ENCODE measurements at regions not wholly inside any gene's neighbourhood (a gene's known extent, or its start where the extent isn't known, plus 50 kb on each side); places are given as distances from the start of the nearest gene placed in this dataset.

DNA sequence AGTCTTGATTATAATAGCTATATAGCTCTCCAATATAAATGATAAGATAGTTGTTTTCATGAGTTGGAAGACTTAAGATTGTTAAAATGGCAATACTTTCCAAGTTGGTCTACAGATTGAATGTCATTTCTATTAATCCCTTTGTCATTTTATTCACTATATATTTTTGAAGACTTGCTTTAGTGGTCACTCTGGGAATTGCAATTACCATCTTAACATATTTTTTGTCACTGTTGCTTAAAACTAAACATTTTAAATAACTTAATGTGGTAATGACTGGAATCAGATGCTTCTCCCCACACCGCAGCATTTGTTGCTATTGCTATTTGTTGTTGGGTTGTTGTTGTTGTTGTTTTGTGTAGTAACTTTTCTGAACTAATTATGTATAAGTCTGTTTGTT, 1592.9 kb downstream of the MRPL39 start:
- Histone ChIP-seq H4K8ac (ENCODE audit: low read depth, low read length) (no peak overlapping the region), H3K79me2 (ENCODE audit: control insufficient read depth, insufficient read depth, low read length, poor library complexity) (no peaks in the 10 kb centered on the region), H3K4me3 (ENCODE audit: low read depth, low read length) (no peak overlapping the region), H3K9me3 (ENCODE audit: insufficient read depth, low read depth, low read length) (peaks cover 4% of the 10 kb centered on the region), H3K27me3 (ENCODE audit: insufficient read depth, low read length) (no peaks in the 10 kb centered on the region), H3K4me1 (ENCODE audit: control insufficient read depth in 1 of 2, insufficient read depth in 2 of 2, low read length in 2 of 2) (no peaks in the 10 kb centered on the region), H3K4me2 (ENCODE audit: low read length) (no peak overlapping the region), H3K9ac (ENCODE audit: low read length) (no peak overlapping the region), H3K14ac (ENCODE audit: low read length) (no peak overlapping the region), H2BK5ac (ENCODE audit: low read depth, low read length, poor library complexity) (no peak overlapping the region), H3K4ac (ENCODE audit: low read depth, low read length) (no peak overlapping the region), H2AK5ac (ENCODE audit: low read length) (no peak overlapping the region), H2BK120ac (ENCODE audit: insufficient read depth, low read length, poor library complexity) (no peak overlapping the region), H4K91ac (ENCODE audit: low read depth, low read length) (no peak overlapping the region), H2BK12ac (ENCODE audit: low read length) (no peak overlapping the region), H3K36me3 (ENCODE audit: control insufficient read depth in 1 of 2, insufficient read depth in 2 of 2, low read length in 2 of 2) (no peaks in the 10 kb centered on the region), H3K18ac (ENCODE audit: low read length) (no peak overlapping the region), H2AFZ (ENCODE audit: insufficient read depth, low read length, poor library complexity) (no peak overlapping the region), H4K12ac (ENCODE audit: low read depth, low read length) (no peak overlapping the region), H3K79me1 (ENCODE audit: low read length) (no peaks in the 10 kb centered on the region), H3K27ac (ENCODE audit: low read depth, low read length) (no peak overlapping the region), H3K23ac (ENCODE audit: low read length) (no peak overlapping the region)
- no peak for DNase-seq
- WGBS (ENCODE audit: extremely low coverage, insufficient coverage, insufficient read length): no CpG with 5 or more reads among the region's 1 CpG

DNA sequence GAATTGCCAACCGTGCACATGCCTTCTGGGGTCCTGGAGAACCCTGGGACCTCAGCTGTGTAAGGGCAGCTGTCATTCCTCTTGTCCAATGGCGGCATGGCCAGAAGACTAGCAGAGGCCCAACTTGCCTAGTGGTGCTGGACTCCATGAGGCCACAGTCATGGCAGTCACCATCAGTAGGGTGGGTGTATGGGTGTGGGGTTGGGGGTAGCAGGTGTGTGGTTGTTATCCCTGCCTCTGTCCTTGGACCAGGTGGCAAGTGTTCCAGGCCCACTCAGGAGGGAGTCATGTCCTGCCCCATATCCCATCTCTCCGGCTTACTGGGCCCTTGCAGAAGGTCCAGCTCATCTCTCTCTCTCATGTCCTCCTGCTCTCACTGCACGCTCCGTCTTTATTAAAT, 1596.2 kb downstream of the MRPL39 start:
- H2AFZ ChIP-seq (ENCODE audit: insufficient read depth, low read length, poor library complexity): no peak overlapping the region
- no peak overlapping the region for H3K23ac ChIP-seq (ENCODE audit: low read length)
- no peak overlapping the region for H3K18ac ChIP-seq (ENCODE audit: low read length)
- no peaks in the 10 kb centered on the region for H3K27me3 ChIP-seq (ENCODE audit: insufficient read depth, low read length)
- no peak overlapping the region for H2BK120ac ChIP-seq (ENCODE audit: insufficient read depth, low read length, poor library complexity)
- peak overlapping the region; percentile 79 for H3K9ac ChIP-seq (ENCODE audit: low read length)
- H3K4me1 ChIP-seq (ENCODE audit: control insufficient read depth in 1 of 2, insufficient read depth in 2 of 2, low read length in 2 of 2): no peaks in the 10 kb centered on the region
- H3K27ac ChIP-seq (ENCODE audit: low read depth, low read length): no peak overlapping the region
- H3K36me3 ChIP-seq (ENCODE audit: control insufficient read depth in 1 of 2, insufficient read depth in 2 of 2, low read length in 2 of 2): no peaks in the 10 kb centered on the region
- no peak overlapping the region for H3K4me3 ChIP-seq (ENCODE audit: low read depth, low read length)
- peaks cover 4% of the 10 kb centered on the region for H3K9me3 ChIP-seq (ENCODE audit: insufficient read depth, low read depth, low read length)
- H2BK5ac ChIP-seq (ENCODE audit: low read depth, low read length, poor library complexity): no peak overlapping the region
- no peak overlapping the region for H4K12ac ChIP-seq (ENCODE audit: low read depth, low read length)
- no peaks in the 10 kb centered on the region for H3K79me2 ChIP-seq (ENCODE audit: control insufficient read depth, insufficient read depth, low read length, poor library complexity)
- no peak overlapping the region for H2AK5ac ChIP-seq (ENCODE audit: low read length)
- no peak overlapping the region for H4K8ac ChIP-seq (ENCODE audit: low read depth, low read length)
- no peak overlapping the region for H2BK12ac ChIP-seq (ENCODE audit: low read length)
- H3K4me2 ChIP-seq (ENCODE audit: low read length): no peak overlapping the region
- H4K91ac ChIP-seq (ENCODE audit: low read depth, low read length): no peak overlapping the region
- no peaks in the 10 kb centered on the region for H3K79me1 ChIP-seq (ENCODE audit: low read length)
- H3K4ac ChIP-seq (ENCODE audit: low read depth, low read length): no peak overlapping the region
- H3K14ac ChIP-seq (ENCODE audit: low read length): no peak overlapping the region
- WGBS (ENCODE audit: extremely low coverage, insufficient coverage, insufficient read length): no CpG with 5 or more reads among the region's 5 CpGs
- DNase-seq: no peak

DNA sequence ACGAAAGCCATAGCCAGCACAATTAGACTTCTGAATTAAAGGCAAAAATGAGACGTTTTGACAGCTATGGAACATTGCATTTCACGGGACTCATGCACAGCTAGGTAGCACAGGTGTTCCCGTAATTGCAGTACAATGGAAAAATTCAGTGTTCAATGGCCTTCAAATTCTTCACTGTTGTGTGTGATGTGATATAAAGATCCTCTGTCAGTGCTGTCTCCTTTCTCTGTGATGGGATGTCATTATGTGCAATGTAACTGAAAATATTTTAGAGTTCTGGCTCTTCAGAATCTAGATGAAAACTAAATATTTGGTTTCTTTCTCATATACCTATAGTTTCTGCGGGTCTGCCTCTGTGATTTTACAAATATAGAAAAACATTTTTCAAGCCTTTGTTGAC, 1599.7 kb downstream of the MRPL39 start:
- no peak overlapping the region for H3K4me3 ChIP-seq (ENCODE audit: low read depth, low read length)
- H3K4me2 ChIP-seq (ENCODE audit: low read length): no peak overlapping the region
- no peak overlapping the region for H3K14ac ChIP-seq (ENCODE audit: low read length)
- H3K4me1 ChIP-seq (ENCODE audit: control insufficient read depth in 1 of 2, insufficient read depth in 2 of 2, low read length in 2 of 2): no peaks in the 10 kb centered on the region
- H2AFZ ChIP-seq (ENCODE audit: insufficient read depth, low read length, poor library complexity): no peak overlapping the region
- H3K9ac ChIP-seq (ENCODE audit: low read length): no peak overlapping the region
- no peak overlapping the region for H4K91ac ChIP-seq (ENCODE audit: low read depth, low read length)
- H3K27me3 ChIP-seq (ENCODE audit: insufficient read depth, low read length): no peaks in the 10 kb centered on the region
- no peak overlapping the region for H3K4ac ChIP-seq (ENCODE audit: low read depth, low read length)
- no peak overlapping the region for H2BK12ac ChIP-seq (ENCODE audit: low read length)
- no peak overlapping the region for H2AK5ac ChIP-seq (ENCODE audit: low read length)
- peaks cover 8% of the 10 kb centered on the region for H3K9me3 ChIP-seq (ENCODE audit: insufficient read depth, low read depth, low read length)
- no peak for DNase-seq
- no peak overlapping the region for H4K12ac ChIP-seq (ENCODE audit: low read depth, low read length)
- no peaks in the 10 kb centered on the region for H3K36me3 ChIP-seq (ENCODE audit: control insufficient read depth in 1 of 2, insufficient read depth in 2 of 2, low read length in 2 of 2)
- no peak overlapping the region for H3K23ac ChIP-seq (ENCODE audit: low read length)
- no peak overlapping the region for H3K27ac ChIP-seq (ENCODE audit: low read depth, low read length)
- no peak overlapping the region for H2BK120ac ChIP-seq (ENCODE audit: insufficient read depth, low read length, poor library complexity)
- no peak overlapping the region for H4K8ac ChIP-seq (ENCODE audit: low read depth, low read length)
- H3K18ac ChIP-seq (ENCODE audit: low read length): no peak overlapping the region
- no peaks in the 10 kb centered on the region for H3K79me2 ChIP-seq (ENCODE audit: control insufficient read depth, insufficient read depth, low read length, poor library complexity)
- H2BK5ac ChIP-seq (ENCODE audit: low read depth, low read length, poor library complexity): no peak overlapping the region
- WGBS (ENCODE audit: extremely low coverage, insufficient coverage, insufficient read length): no CpG with 5 or more reads among the region's 5 CpGs
- H3K79me1 ChIP-seq (ENCODE audit: low read length): no peaks in the 10 kb centered on the region

DNA sequence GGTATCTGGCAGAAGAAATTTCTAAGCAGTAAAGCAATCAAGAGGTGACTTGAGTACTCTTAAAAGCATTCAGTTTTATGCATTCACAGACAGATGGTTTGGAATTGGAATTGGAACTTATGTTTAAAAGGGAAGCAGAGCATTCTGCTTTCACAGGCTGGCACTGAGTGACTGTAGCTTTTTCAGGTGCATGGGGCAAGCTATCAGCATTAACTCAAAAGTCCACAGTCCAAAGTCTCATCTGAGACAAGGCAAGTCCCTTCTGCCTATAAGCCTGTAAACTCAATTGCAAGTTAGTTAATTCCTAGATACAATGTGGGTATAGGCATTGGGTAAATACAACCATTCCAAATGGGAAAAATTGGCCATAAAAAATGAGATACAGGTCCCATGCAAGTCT, 1620.3 kb downstream of the MRPL39 start:
- Histone ChIP-seq H3K9me3 (ENCODE audit: insufficient read depth, low read depth, low read length) (peaks cover 1% of the 10 kb centered on the region), H3K4me1 (ENCODE audit: control insufficient read depth in 1 of 2, insufficient read depth in 2 of 2, low read length in 2 of 2) (no peaks in the 10 kb centered on the region), H4K12ac (ENCODE audit: low read depth, low read length) (no peak overlapping the region), H3K9ac (ENCODE audit: low read length) (no peak overlapping the region), H3K4ac (ENCODE audit: low read depth, low read length) (no peak overlapping the region), H2BK120ac (ENCODE audit: insufficient read depth, low read length, poor library complexity) (no peak overlapping the region), H4K91ac (ENCODE audit: low read depth, low read length) (no peak overlapping the region), H3K27me3 (ENCODE audit: insufficient read depth, low read length) (no peaks in the 10 kb centered on the region), H3K23ac (ENCODE audit: low read length) (no peak overlapping the region), H3K4me2 (ENCODE audit: low read length) (no peak overlapping the region), H4K8ac (ENCODE audit: low read depth, low read length) (no peak overlapping the region), H3K79me1 (ENCODE audit: low read length) (no peaks in the 10 kb centered on the region), H3K18ac (ENCODE audit: low read length) (no peak overlapping the region), H2AFZ (ENCODE audit: insufficient read depth, low read length, poor library complexity) (no peak overlapping the region), H2BK5ac (ENCODE audit: low read depth, low read length, poor library complexity) (no peak overlapping the region), H3K79me2 (ENCODE audit: control insufficient read depth, insufficient read depth, low read length, poor library complexity) (no peaks in the 10 kb centered on the region), H3K14ac (ENCODE audit: low read length) (no peak overlapping the region), H2AK5ac (ENCODE audit: low read length) (no peak overlapping the region), H3K36me3 (ENCODE audit: control insufficient read depth in 1 of 2, insufficient read depth in 2 of 2, low read length in 2 of 2) (no peaks in the 10 kb centered on the region), H3K27ac (ENCODE audit: low read depth, low read length) (no peak overlapping the region), H3K4me3 (ENCODE audit: low read depth, low read length) (no peak overlapping the region), H2BK12ac (ENCODE audit: low read length) (no peak overlapping the region)
- no peak for DNase-seq

DNA sequence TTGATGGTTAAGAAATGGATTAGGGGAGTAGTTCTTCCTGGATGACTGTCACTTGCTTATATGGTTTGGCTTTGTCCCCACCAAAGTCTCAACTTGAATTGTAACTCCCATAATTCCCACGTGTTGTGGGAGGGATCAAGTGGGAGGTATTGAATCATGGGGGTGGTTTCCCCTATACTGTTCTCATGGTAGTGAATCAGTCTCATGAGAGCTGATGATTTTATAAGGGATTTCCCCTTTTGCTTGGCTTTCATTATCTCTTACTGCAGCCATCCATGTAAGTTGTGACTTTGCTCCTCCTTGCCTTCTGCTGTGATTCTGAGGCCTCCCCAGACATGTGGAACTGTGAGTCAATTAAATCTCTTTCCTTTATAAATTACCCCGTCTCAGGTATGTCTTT, 1621.1 kb downstream of the MRPL39 start:
- Histone ChIP-seq H3K4ac (ENCODE audit: low read depth, low read length) (no peak overlapping the region), H3K79me2 (ENCODE audit: control insufficient read depth, insufficient read depth, low read length, poor library complexity) (no peaks in the 10 kb centered on the region), H2AFZ (ENCODE audit: insufficient read depth, low read length, poor library complexity) (no peak overlapping the region), H3K23ac (ENCODE audit: low read length) (no peak overlapping the region), H3K36me3 (ENCODE audit: control insufficient read depth in 1 of 2, insufficient read depth in 2 of 2, low read length in 2 of 2) (no peaks in the 10 kb centered on the region), H3K27ac (ENCODE audit: low read depth, low read length) (no peak overlapping the region), H4K12ac (ENCODE audit: low read depth, low read length) (no peak overlapping the region), H2BK12ac (ENCODE audit: low read length) (no peak overlapping the region), H4K8ac (ENCODE audit: low read depth, low read length) (no peak overlapping the region), H3K14ac (ENCODE audit: low read length) (no peak overlapping the region), H3K4me2 (ENCODE audit: low read length) (no peak overlapping the region), H3K9me3 (ENCODE audit: insufficient read depth, low read depth, low read length) (peaks cover 1% of the 10 kb centered on the region), H4K91ac (ENCODE audit: low read depth, low read length) (no peak overlapping the region), H3K4me1 (ENCODE audit: control insufficient read depth in 1 of 2, insufficient read depth in 2 of 2, low read length in 2 of 2) (no peaks in the 10 kb centered on the region), H2BK120ac (ENCODE audit: insufficient read depth, low read length, poor library complexity) (no peak overlapping the region), H3K9ac (ENCODE audit: low read length) (no peak overlapping the region), H2AK5ac (ENCODE audit: low read length) (no peak overlapping the region), H3K4me3 (ENCODE audit: low read depth, low read length) (no peak overlapping the region), H2BK5ac (ENCODE audit: low read depth, low read length, poor library complexity) (no peak overlapping the region), H3K79me1 (ENCODE audit: low read length) (no peaks in the 10 kb centered on the region), H3K27me3 (ENCODE audit: insufficient read depth, low read length) (no peaks in the 10 kb centered on the region), H3K18ac (ENCODE audit: low read length) (no peak overlapping the region)
- DNase-seq: no peak
- WGBS (ENCODE audit: extremely low coverage, insufficient coverage, insufficient read length): no CpG with 5 or more reads among the region's 2 CpGs
